HG03469 (cell line): ENCODE measurements at regions not wholly inside any gene's neighbourhood (a gene's known extent, or its start where the extent isn't known, plus 50 kb on each side); places are given as distances from the start of the nearest gene placed in this dataset.
A peak's percentile ranks its signal among the peaks of the same experiment; 100 is the strongest.

Experiments
- ATAC-seq: cut with Tn5 transposase; IDR thresholded peaks from one replicate; pipeline ENCODE4 v1.9.1; 2021; ENCODE audit warnings: mild to moderate bottlenecking, moderate library complexity, moderate number of reproducible peaks; ENCODE audit not compliant: unreplicated experiment

DNA sequence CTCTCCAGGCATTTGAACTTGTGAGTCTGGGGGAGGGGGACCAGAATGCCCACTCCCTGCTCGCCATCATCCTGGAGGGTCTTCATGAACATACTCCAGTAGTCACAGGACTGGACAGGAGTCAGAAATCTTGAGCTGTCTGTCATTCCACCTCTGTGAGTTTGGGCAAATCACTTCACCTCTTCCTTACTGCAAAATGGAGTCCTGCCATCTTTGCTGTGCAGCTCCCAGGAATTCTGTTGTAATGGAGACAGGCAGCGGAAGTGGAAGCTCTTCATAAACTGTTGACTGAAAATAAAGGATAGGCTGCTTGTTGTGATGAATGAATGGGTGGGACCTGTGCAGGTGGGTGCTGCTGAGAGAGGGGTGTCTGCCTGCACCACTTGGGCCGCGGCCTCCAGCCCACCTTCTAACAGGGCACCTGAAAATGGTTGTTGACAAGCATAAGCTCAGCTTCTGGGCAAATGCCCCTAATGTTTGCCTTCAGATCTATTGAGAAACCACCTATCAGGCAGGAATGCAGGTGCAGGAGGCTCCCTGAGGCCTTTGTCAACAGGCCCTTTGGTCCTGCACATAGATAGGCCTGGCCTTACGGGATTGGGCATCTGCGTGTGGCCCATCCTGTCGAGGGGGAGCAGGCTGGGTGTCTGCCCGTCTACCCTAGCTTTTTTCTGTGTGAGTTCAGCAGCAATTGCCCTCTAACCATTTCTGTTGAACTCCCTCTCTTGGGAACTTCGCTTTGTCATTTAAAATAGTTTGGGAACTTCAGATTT lies 321.0 kb downstream of the RPS6KC1 start:
- ATAC-seq, result no peak

DNA sequence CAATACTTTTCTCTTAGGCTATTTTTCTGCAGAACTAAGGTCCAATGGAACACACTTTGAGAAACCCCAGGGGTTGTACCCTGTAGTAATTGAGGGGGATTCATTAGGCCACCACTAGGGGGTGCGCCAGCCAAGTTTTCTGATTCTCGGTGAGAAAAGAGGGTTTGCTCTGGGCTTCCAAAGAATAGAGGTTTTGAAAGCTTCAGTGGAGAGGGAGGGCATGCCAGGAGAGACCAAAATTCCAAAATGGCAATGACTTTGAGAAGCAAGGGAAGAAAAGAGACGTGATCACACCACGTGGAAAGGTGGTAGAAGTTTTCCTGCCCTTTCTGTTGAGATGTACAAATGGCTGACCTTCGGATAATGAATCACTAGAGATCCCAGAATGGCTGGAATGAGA lies 323.3 kb downstream of the RPS6KC1 start:
- ATAC-seq, result peak; percentile 74

DNA sequence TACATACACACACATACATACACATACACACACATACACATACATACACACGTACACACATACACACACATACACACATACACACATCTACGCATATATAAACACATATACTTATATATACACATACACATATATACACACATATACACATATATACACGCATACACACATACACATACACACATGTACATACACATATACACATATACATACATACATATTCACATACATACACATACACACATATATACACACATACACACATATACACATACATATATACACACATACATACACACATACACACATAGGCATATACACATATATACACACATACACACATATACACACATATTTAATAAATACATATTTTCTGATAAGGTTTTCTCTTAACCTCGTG lies 324.0 kb downstream of the RPS6KC1 start:
- no peak for ATAC-seq

DNA sequence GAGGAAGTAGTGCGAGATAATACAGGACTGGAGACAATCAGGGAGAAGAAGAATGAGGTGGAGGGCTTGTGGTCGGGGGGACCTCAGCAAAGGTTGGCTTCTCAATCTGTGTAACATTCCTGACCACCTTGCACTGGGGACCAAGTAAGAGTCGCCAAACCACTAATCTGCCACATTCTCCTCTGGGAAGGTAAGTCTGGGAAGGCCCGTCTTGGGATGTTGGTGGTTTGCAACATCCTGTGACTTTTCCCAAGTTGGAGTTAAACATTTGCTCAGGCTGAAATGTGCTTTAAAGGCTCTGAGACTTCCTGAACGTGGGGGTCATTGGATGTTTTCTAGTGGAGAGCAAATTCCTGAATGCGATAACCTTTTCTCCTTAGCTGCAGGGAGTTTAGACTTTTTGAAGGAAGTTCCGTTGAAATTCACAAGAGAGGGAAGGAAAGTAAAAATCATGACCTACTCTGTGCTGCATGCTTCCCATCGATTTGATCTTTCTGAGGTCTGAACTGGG lies 325.9 kb downstream of the RPS6KC1 start:
- ATAC-seq, result no peak

DNA sequence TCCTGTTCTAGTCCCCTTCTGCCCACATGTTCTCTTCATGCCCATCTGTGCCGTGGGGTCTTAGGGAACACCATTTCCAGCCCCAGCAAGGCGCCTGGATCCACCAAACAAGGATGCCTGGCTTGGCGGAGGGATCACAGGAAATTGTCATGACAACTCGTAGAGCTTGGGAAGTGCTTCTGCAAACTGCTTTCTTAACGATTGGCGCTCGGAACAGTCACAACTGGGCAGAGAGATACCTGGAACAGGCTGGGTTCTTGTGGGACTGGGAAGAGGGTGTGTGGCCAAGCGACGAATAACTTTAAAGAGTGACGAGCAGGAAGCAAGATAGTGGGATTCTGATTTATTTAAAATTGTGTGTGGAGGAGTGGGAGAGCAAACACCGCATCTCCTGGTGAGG lies 329.8 kb downstream of the RPS6KC1 start:
- no peak for ATAC-seq

- no peak for ATAC-seq
These were observed 330.6 kb downstream of the RPS6KC1 start for GRCh38 chr1:213381572-213382084.

GRCh38 chr1:213383465-213383864 lies 332.4 kb downstream of the RPS6KC1 start:
- no peak for ATAC-seq

DNA sequence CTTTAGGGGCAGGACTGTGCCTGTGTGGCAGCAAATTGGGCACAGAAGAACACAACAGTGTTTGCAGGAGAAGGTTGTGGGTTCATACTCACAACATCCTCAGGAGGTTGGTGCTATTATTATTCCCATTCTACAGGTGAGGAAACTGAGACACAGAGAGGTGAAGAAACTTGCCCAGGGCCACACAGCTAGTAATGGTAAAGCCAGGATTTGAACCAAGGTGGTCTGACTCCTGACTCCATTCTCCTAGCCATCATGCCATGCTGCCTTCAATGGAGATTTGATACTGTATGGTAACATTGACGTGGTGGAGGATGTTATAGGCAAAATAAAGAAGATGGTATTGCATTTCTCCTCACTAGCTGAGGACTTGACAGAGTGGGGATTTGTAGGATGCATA lies 334.2 kb downstream of the RPS6KC1 start:
- no peak for ATAC-seq

GRCh38 chr1:213385806-213386324 lies 334.8 kb downstream of the RPS6KC1 start:
- ATAC-seq, result no peak

DNA sequence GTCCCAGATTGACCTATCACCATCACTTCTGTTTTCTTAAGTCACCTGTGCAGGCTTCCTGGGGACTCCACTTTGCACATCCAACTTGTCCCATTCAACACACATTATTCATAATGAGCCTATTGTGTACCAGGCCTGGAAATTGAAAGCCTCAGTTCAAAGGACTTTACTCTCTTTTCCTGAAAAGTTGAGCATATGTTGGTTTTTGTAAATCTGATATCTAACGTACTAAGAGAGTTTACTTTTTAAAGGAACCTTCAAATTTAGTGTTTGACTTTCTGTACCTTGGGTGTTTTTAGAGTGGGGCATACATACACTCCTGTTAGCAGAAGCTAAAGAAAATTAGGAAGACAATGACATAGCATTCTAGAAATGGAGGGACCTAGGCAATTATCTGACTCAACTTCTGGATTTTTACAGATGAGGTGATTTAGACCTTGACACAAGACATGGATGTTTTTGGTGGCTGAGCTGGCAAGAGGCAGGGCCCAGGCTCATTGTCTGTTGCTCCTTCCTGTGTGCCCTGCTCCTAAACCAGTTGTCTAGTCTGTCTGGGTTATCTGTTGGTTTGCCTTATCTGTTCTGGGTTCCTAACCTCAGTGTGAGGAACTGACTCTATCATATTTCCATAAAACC lies 336.5 kb downstream of the RPS6KC1 start:
- ATAC-seq, result no peak

DNA sequence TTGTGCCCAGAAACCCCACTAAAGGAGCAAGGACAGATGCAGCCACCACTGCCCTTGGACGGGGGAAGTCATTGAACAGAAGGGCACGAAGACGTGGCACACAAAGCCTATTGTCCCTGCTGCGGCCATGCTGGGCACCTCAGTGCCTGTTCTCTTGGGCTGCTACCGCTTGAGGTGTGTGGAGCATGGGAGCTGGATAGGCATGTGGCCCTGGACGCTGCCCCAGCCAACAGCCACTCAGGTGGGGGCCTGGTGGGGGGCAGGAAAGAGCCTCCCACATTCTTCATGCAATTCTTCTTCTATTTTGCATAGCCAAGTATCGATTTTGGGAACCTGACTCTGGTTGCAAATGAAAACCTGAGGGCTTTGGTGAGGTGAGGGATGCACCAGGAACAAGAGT lies 337.2 kb downstream of the RPS6KC1 start:
- ATAC-seq, result no peak

GRCh38 chr1:213389061-213389581 lies 338.1 kb downstream of the RPS6KC1 start:
- no peak for ATAC-seq

GRCh38 chr1:213391445-213391844 lies 340.4 kb downstream of the RPS6KC1 start:
- no peak for ATAC-seq

- no peak for ATAC-seq
These were observed 342.8 kb downstream of the RPS6KC1 start for GRCh38 chr1:213393860-213394259.

DNA sequence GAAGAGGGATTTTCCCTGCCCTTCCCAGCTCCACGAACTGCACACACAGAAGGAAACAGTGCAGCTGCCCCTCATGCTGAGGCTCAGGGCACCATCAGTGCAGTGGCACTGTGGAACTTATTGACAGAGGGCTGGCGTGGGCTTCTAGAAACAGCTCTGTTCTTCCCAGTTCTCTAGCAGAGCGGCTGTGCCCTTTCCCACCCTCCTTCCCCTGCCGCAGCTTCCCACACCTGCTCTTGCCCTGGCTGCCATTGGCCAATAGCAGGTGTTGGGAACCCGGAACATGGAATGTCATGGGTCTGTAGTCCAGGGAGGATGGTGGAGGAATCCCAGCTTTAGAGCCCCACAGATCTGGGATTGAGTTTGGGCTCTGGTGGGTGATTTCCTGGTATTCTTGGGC lies 343.8 kb downstream of the RPS6KC1 start:
- ATAC-seq, result no peak

- no peak for ATAC-seq
These were observed 346.6 kb downstream of the RPS6KC1 start for GRCh38 chr1:213397638-213398037.

DNA sequence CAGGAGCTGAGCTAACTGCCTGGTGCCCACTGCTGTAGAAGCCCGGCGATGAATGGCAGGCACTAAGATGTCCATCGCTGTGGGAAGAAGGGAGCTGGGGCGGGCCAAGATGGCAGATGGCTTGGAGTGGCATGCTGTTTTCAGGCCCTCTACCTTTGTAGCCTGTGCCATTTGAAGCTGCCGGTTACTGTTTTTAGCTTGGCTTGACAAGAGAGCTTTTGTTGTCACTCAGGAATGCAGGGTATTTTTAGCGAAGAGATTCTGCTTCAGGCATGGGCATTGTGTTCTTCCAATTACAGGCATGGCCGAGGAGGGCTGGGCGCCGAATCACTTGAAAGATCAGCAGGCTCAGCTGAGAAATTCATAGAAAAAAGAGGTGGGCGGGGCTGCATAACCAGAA lies 348.7 kb downstream of the RPS6KC1 start:
- no peak for ATAC-seq

DNA sequence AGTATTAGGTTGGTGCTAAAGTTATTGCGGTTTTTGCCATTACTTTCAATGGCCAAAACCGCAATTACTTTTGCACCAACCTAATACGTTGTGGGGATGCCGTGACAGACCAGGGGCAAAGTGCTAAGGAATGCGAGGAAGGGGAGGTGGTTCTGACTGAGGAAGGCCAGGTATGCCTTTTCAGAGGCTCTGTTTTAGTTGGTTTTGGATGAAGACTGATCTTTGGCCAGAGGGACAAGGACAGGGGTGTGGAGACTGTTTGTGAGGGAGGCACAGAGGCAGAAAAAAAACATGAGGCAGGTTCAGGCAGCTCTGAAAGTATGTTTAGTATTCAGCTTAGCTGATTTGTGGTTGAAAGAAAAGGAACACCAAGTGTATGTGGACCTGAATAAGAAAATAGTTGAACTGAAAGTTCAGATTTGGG lies 358.2 kb downstream of the RPS6KC1 start:
- ATAC-seq, result no peak

DNA sequence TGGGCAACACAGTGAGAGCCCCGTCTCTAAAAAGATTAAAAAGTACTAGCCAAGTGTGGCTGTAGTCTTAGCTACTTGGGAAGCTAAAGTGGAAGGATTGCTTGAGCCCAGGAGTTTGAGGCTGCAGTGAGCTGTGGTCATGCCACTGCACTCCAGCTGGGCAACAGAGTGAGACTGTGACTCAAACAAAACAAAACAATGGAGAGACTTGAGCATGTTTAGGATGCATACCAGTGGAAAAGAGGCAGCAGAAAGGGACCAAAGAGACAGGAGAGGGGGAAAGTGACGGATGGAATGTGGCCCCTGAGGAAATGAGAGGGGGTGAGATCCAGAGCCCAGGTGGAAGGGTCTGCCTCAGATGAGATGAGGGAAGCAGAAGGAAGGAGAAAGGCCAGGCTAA lies 358.9 kb downstream of the RPS6KC1 start:
- ATAC-seq, result no peak

- ATAC-seq, result no peak
These were observed 363.3 kb downstream of the RPS6KC1 start for GRCh38 chr1:213414346-213414745.

- no peak for ATAC-seq
These were observed 363.9 kb downstream of the RPS6KC1 start for GRCh38 chr1:213414911-213415310.
